ENCODE measurements at regions not wholly inside any gene's neighbourhood (a gene's known extent, or its start where the extent isn't known, plus 50 kb on each side); places are given as distances from the start of the nearest gene placed in this dataset.

GRCh38 chrX:125204681-125205132, 115.0 kb upstream of the TEX13C start:
- H3K4me2 ChIP-seq, result peak overlapping the region; percentile 54
- no peaks in the 10 kb centered on the region for H3K27me3 ChIP-seq (ENCODE audit: insufficient read depth, low read depth)
- no peak overlapping the region for H3K27ac ChIP-seq
- no peaks in the 10 kb centered on the region for H3K79me2 ChIP-seq (ENCODE audit: insufficient read depth, low read depth)
- no peaks in the 10 kb centered on the region for H4K20me1 ChIP-seq (ENCODE audit: insufficient read depth)
- TF ChIP-seq CTCF (conservative IDR thresholded peaks at IDR 0.05; ENCODE audit: low read depth, low read length), result no peak
- H3K4me1 ChIP-seq (ENCODE audit: low read depth, poor library complexity, severe bottlenecking), result no peaks in the 10 kb centered on the region
- H3K36me3 ChIP-seq (ENCODE audit: insufficient read depth), result no peaks in the 10 kb centered on the region
- H2AFZ ChIP-seq (ENCODE audit: low read depth), result peak overlapping the region; percentile 49
- H3K9ac ChIP-seq, result no peak overlapping the region
- no peak overlapping the region for H3K4me3 ChIP-seq (IDR thresholded peaks at IDR 0.05; ENCODE audit: insufficient read depth, low read depth, low read length)

- H3K4me3 ChIP-seq (IDR thresholded peaks at IDR 0.05; ENCODE audit: insufficient read depth, low read depth, low read length), result no peak overlapping the region
- H3K4me1 ChIP-seq (ENCODE audit: low read depth, poor library complexity, severe bottlenecking), result no peaks in the 10 kb centered on the region
- H3K36me3 ChIP-seq (ENCODE audit: insufficient read depth), result no peaks in the 10 kb centered on the region
- peak overlapping the region; percentile 49 for H2AFZ ChIP-seq (ENCODE audit: low read depth)
- H3K4me2 ChIP-seq, result peak overlapping the region; percentile 36; the same call in 1 of the 2 replicates
- H4K20me1 ChIP-seq (ENCODE audit: insufficient read depth), result no peaks in the 10 kb centered on the region
- no peak overlapping the region for H3K27ac ChIP-seq
- no peaks in the 10 kb centered on the region for H3K27me3 ChIP-seq (ENCODE audit: insufficient read depth, low read depth)
- no peak overlapping the region for H3K9ac ChIP-seq
- H3K79me2 ChIP-seq (ENCODE audit: insufficient read depth, low read depth), result no peaks in the 10 kb centered on the region
- TF ChIP-seq CTCF (conservative IDR thresholded peaks at IDR 0.05; ENCODE audit: low read depth, low read length), result no peak
Observed at GRCh38 chrX:125205133-125205917, 114.3 kb upstream of the TEX13C start.

GRCh38 chrX:125205918-125206665, 113.6 kb upstream of the TEX13C start:
- H3K27ac ChIP-seq, result no peak overlapping the region
- no peaks in the 10 kb centered on the region for H3K27me3 ChIP-seq (ENCODE audit: insufficient read depth, low read depth)
- no peaks in the 10 kb centered on the region for H3K79me2 ChIP-seq (ENCODE audit: insufficient read depth, low read depth)
- no peaks in the 10 kb centered on the region for H3K4me1 ChIP-seq (ENCODE audit: low read depth, poor library complexity, severe bottlenecking)
- no peak overlapping the region for H3K4me3 ChIP-seq (IDR thresholded peaks at IDR 0.05; ENCODE audit: insufficient read depth, low read depth, low read length)
- no peak for TF ChIP-seq CTCF (conservative IDR thresholded peaks at IDR 0.05; ENCODE audit: low read depth, low read length)
- H3K9ac ChIP-seq, result no peak overlapping the region
- H4K20me1 ChIP-seq (ENCODE audit: insufficient read depth), result no peaks in the 10 kb centered on the region
- H2AFZ ChIP-seq (ENCODE audit: low read depth), result no peak overlapping the region
- no peaks in the 10 kb centered on the region for H3K36me3 ChIP-seq (ENCODE audit: insufficient read depth)
- H3K4me2 ChIP-seq, result no peak overlapping the region

- no peak overlapping the region for H3K4me2 ChIP-seq
- no peaks in the 10 kb centered on the region for H4K20me1 ChIP-seq (ENCODE audit: insufficient read depth)
- H3K27me3 ChIP-seq (ENCODE audit: insufficient read depth, low read depth), result no peaks in the 10 kb centered on the region
- H3K4me1 ChIP-seq (ENCODE audit: low read depth, poor library complexity, severe bottlenecking), result no peaks in the 10 kb centered on the region
- H3K4me3 ChIP-seq (IDR thresholded peaks at IDR 0.05; ENCODE audit: insufficient read depth, low read depth, low read length), result no peak overlapping the region
- H3K36me3 ChIP-seq (ENCODE audit: insufficient read depth), result no peaks in the 10 kb centered on the region
- no peak for TF ChIP-seq CTCF (conservative IDR thresholded peaks at IDR 0.05; ENCODE audit: low read depth, low read length)
- H3K79me2 ChIP-seq (ENCODE audit: insufficient read depth, low read depth), result no peaks in the 10 kb centered on the region
- no peak overlapping the region for H2AFZ ChIP-seq (ENCODE audit: low read depth)
- H3K9ac ChIP-seq, result no peak overlapping the region
- H3K27ac ChIP-seq, result no peak overlapping the region
Observed at GRCh38 chrX:125210146-125210545, 109.5 kb upstream of the TEX13C start.

Measured in KMS-11 (cell line).